GM12892 (cell line): ENCODE measurements at regions not wholly inside any gene's neighbourhood (a gene's known extent, or its start where the extent isn't known, plus 50 kb on each side); places are given as distances from the start of the nearest gene placed in this dataset.

Experiments used
- DNase-seq: peaks from one replicate; pipeline ENCODE4 v3.0.0; 2011; ENCODE audit not compliant: insufficient read length
- FAIRE-seq: peaks from 2 replicates; lab custom pipeline; 2011; peaks lifted over from hg19 to GRCh38; lab: Jason Lieb, UNC
- POLR2A ChIP-seq: IDR thresholded peaks from 2 replicates; pipeline ENCODE4 v1.6.1; 2011; ENCODE audit warnings: low read depth, low read length, control low read depth
- POLR2AphosphoS5 ChIP-seq: IDR thresholded peaks from 2 replicates; pipeline ENCODE4 v1.6.1; 2011; ENCODE audit warnings: low read depth, low read length, control low read depth
- TAF1 ChIP-seq: IDR thresholded peaks from 2 replicates; pipeline ENCODE4 v1.6.1; 2011; ENCODE audit warnings: low read depth, mild to moderate bottlenecking, control low read depth, low read length, borderline replicate concordance

DNA sequence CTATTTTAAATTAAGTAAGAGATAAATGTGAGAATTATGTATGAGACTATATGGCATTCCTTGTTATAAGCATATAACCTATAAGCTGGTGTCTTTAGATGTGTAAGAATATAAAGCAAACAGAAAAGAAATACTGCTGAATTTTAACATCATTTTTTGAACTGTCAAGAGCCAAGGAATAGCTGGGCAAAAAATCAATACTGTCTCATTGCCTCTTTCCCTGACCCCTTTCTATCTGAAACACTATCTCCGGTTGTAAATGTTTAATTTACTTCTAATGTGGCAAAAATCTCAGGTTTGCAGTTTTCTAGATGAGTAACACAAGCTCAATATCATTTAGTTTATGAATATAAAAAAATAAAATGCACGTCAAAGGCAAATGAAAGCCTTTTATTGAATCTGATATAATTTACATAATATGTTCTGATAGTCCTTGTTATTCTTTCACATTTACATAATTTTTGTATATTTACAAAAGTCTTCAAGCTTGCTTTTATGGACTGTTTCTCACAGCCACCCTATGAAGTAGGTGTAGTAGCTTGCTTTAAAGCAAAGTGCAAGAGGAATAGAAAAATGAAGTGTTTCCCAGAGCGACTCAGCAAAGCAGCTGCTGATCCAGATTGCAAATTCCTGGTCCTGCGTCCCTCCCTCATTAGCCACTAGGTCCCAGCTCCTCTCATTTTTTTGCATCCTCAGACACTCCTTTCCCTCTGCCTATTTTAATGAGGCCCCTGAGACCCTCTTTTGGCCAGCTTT lies 188.2 kb upstream of the RFC3 start:
- DNase-seq (no peak), FAIRE-seq (no peak)
- TF ChIP-seq POLR2A (no peak), POLR2AphosphoS5 (no peak), TAF1 (no peak)

- DNase-seq = no peak
- TF ChIP-seq TAF1 (no peak), POLR2AphosphoS5 (no peak), POLR2A (no peak)
- FAIRE-seq = no peak
These were observed 184.0 kb upstream of the RFC3 start for GRCh38 chr13:33633701-33634545.

DNA sequence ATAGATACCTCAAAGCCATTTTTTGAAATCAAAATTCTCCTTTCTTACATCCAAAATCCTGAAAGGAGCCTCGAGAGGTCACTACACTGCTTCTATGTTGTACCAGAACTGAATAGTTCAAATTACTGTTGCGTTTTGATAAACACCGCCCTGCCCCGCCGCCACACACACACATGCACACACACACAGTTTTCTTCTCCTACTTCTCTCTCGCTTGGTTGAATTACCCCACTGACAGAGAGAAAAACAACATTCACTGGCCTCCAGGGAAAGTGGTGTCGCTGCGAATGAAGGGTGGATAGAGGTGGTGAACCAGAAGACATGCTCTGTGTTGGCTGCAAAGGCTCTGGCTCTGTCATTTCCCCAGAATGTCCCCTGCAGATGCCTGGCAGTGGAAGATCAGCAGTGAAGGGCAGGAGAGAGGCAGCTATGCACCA lies 183.4 kb upstream of the RFC3 start:
- no peak for DNase-seq
- no peak for FAIRE-seq
- no peak for TF ChIP-seq TAF1
- TF ChIP-seq POLR2A = no peak
- no peak for TF ChIP-seq POLR2AphosphoS5

DNA sequence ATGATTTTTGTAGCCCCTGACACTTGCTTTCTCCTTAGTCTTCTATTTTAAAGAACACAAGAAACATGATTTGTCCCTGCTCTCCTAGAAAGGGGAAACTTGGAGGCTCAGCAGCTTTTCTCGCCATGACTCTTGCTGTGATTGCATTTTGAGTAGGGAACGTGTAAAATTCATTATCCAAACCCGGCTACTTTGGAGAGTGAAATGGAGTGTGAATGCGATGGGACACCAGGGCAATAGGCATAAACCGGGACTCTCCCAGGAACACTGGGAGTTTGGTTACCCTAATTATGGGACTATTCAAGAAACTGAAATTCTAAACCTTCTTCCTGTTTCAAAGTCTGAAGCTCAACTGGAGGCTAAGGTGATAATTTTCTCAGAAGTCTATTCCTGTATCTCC lies 181.7 kb upstream of the RFC3 start:
- no peak for FAIRE-seq
- TF ChIP-seq POLR2AphosphoS5 (no peak), POLR2A (no peak), TAF1 (no peak)

GRCh38 chr13:33636955-33637670 lies 180.8 kb upstream of the RFC3 start:
- no peak for DNase-seq
- peak; percentile 5 for FAIRE-seq
- TF ChIP-seq TAF1 = no peak
- TF ChIP-seq POLR2A = no peak
- TF ChIP-seq POLR2AphosphoS5 = no peak

More for the DNA sequence above, 181.7 kb upstream of the RFC3 start:
- DNase-seq = no peak

DNA sequence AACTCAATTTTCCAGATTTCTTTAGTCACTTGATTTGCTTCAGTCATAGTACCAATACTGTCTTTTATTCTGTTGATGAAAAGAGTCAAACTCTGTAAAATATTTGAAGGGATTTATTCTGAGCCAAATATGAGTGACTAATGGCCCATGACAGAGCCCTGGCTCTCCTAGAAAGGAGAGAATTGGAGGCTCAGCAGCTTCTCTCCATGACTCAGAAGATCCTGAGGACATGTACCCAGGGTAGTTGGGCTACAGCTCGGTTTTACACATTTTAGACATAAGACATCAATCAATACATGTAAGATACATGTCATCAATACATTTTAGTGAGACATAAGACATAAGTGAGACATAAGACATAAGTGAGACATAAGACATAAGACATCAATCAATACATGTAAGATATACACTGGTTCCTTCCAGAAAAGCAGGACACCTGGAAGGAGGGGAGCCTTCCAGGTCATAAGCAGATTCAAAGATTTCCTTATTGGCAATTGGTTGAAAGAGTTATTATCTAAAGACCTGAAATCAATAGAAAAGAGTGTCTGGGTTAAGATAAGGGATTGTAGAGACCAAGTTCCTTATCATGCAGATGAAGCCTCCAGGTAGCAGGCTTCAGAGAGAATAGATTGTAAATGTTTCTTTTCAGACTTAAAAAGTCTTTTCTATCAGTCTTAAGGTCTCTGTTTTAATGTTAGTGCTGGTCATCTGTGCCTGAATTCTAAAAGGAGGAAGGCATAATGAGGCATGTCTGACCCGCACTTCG lies 179.8 kb upstream of the RFC3 start:
- DNase-seq = no peak
- no peak for FAIRE-seq
- TF ChIP-seq POLR2A (no peak), POLR2AphosphoS5 (no peak), TAF1 (no peak)

GRCh38 chr13:33639158-33639557 lies 178.8 kb upstream of the RFC3 start:
- DNase-seq (no peak), FAIRE-seq (no peak)
- no peak for TF ChIP-seq POLR2AphosphoS5
- TF ChIP-seq TAF1 = no peak
- no peak for TF ChIP-seq POLR2A

DNA sequence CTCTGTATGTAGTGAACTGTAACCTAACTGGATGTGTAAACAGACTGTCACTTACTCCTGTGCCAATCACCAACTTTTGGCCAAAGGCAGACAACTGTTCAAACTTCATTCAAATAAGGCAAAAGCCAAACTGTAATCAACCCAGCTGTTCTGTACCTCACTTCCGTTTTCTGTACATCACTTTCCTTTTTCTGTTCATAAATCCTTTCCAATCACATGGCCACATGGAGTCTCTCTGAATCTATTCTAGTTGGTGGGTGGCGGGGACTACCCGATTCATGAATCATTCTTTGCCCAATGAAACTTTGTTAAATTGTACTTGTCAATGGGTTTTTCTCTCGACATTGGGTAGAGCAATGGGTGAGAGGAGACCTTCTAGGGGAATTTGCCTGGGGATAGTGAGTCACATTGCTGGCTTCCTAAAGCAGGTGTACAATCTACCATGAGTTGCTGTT lies 178.3 kb upstream of the RFC3 start:
- FAIRE-seq (peak; percentile 27), DNase-seq (no peak)
- TF ChIP-seq POLR2AphosphoS5 = no peak

DNA sequence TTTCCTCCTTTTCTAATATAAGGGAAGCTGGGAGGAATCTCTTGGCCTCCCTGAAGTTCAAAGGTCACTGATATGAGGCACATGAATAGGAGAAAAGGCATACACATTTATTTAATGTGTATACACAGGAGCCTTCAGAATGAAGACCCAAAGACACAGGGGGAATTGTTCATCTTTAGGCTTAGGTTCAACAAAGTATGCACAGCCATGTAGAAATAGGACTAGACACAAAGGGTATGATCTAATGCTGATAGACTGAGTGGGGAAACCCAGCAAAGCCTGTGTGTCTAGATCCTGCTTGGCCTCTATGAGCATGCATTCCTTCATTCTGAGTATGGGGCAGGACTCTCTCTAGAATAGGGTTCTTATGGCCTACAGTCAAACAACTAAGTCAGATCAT lies 177.1 kb upstream of the RFC3 start:
- DNase-seq (no peak), FAIRE-seq (peak; percentile 48)
- no peak for TF ChIP-seq TAF1
- TF ChIP-seq POLR2AphosphoS5 = no peak
- no peak for TF ChIP-seq POLR2A

DNA sequence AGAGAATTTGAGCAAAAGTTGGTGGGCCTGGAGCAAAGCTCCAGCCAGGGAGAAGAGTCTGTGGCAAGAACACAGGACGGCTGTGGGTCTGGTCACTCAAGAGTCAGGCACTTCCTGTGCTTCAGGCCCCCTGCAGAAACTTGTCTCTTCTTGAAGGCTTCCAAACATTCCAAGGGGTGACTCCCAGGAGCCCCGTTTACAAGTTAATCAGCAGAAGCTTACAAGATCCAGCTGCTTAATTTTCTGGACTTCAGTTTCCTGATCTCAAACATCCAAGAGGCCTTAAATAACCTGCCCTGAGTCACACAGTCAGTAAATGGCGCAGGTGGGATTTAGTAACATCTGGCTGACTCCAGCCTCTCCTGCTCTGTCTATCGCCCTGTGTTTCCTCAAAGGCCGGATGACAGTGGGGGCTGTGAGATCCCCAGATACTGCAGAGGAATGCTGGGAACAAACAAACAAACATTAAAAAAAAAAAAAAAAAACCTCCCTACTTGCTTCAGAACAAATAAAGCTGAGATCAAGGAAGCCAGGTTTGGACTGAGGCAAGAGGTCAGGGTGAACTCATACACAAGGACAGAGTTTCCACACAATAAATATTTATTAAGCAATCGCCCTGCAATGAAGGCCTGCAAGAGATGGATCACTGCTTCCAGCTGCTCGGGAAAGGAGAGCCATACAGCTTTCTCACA lies 175.4 kb upstream of the RFC3 start:
- no peak for FAIRE-seq
- no peak for TF ChIP-seq TAF1
- TF ChIP-seq POLR2A = no peak
- TF ChIP-seq POLR2AphosphoS5 = no peak
- DNase-seq = no peak
